NT2/D1 (cell line): ENCODE measurements at regions not wholly inside any gene's neighbourhood (a gene's known extent, or its start where the extent isn't known, plus 50 kb on each side); places are given as distances from the start of the nearest gene placed in this dataset.

ENCODE experiments used
- DNase-seq: peaks from one replicate; pipeline ENCODE4 v3.0.0-alpha.2; 2011; ENCODE audit warnings: low read depth, low spot score
- H3K27me3 ChIP-seq: 2 replicates; pipeline ENCODE4 v1.6.0; 2011; ENCODE audit warnings: mild to moderate bottlenecking; ENCODE audit not compliant: insufficient read length, insufficient read depth
- H3K36me3 ChIP-seq: 2 replicates; pipeline ENCODE4 v1.6.1; 2011; ENCODE audit warnings: mild to moderate bottlenecking, low read length, mixed read lengths; ENCODE audit not compliant: insufficient read depth, insufficient read length
- H3K4me1 ChIP-seq: 2 replicates; pipeline ENCODE4 v1.5.1; 2011; ENCODE audit not compliant: insufficient read depth, insufficient read length
- H3K4me3 ChIP-seq: 2 replicates; pipeline ENCODE4 v1.5.1; 2011; ENCODE audit warnings: low read depth; ENCODE audit not compliant: insufficient read length
- H3K9ac ChIP-seq: 2 replicates; pipeline ENCODE4 v1.6.0; 2011; ENCODE audit warnings: low read depth; ENCODE audit not compliant: insufficient read length
- H3K9me3 ChIP-seq: 2 replicates; pipeline ENCODE4 v1.5.1; 2011; ENCODE audit warnings: mild to moderate bottlenecking, low read length; ENCODE audit not compliant: insufficient read depth
- SUZ12 ChIP-seq: IDR thresholded peaks from 2 replicates; pipeline ENCODE4 v1.6.1; 2011; ENCODE audit not compliant: insufficient read length, insufficient read depth; ENCODE audit errors: extremely low read depth
- YY1 ChIP-seq: IDR thresholded peaks from 2 replicates; pipeline ENCODE4 v1.6.1; 2011; ENCODE audit not compliant: insufficient read length, insufficient read depth
- ZNF274 ChIP-seq: IDR thresholded peaks from 2 replicates; pipeline ENCODE4 v1.6.1; 2011; ENCODE audit warnings: mild to moderate bottlenecking, low read depth, low read length

DNA sequence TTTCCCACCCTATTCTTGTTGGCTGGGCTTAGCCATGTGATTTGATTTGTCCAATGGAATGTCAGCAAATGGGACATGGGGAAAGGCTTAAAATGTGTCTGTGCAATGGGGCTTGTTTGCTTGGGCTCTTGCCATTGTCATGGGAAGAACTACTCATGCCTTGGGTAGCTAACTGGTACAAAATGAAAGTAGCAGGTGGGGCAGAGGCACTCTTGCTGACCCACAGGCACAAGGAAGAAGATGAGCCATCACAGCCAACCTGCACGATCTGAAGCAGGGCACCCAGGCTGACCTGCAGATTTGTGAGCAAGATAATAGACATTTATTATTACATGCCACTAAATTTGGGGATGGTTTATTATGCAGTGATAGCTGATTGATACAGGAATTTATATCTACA is 305.9 kb upstream of the CAMK1G start:
- H3K4me1 ChIP-seq: no peaks in the 10 kb centered on the region
- no peak overlapping the region for H3K4me3 ChIP-seq
- H3K36me3 ChIP-seq: no peaks in the 10 kb centered on the region
- H3K9me3 ChIP-seq: peaks cover 12% of the 10 kb centered on the region; the same call in 1 of the 2 replicates
- H3K9ac ChIP-seq: no peak overlapping the region
- no peak for DNase-seq
- no peaks in the 10 kb centered on the region for H3K27me3 ChIP-seq
- no peak for TF ChIP-seq SUZ12
- TF ChIP-seq YY1: no peak
- TF ChIP-seq ZNF274: no peak

GRCh38 chr1:209291715-209292114 is 291.8 kb upstream of the CAMK1G start:
- Histone ChIP-seq H3K36me3 (no peaks in the 10 kb centered on the region), H3K4me1 (no peaks in the 10 kb centered on the region), H3K9me3 (no peaks in the 10 kb centered on the region), H3K27me3 (no peaks in the 10 kb centered on the region), H3K9ac (no peak overlapping the region), H3K4me3 (no peak overlapping the region)
- peak; percentile 27 for DNase-seq
- TF ChIP-seq YY1: no peak
- TF ChIP-seq ZNF274: no peak
- TF ChIP-seq SUZ12: no peak

GRCh38 chr1:209302779-209303568 is 280.5 kb upstream of the CAMK1G start:
- Histone ChIP-seq H3K9me3 (no peaks in the 10 kb centered on the region), H3K36me3 (no peaks in the 10 kb centered on the region), H3K4me1 (no peaks in the 10 kb centered on the region), H3K4me3 (no peak overlapping the region), H3K27me3 (no peaks in the 10 kb centered on the region), H3K9ac (no peak overlapping the region)
- TF ChIP-seq YY1 (no peak), SUZ12 (no peak), ZNF274 (no peak)
- no peak for DNase-seq

- Histone ChIP-seq H3K27me3 (no peaks in the 10 kb centered on the region), H3K36me3 (no peaks in the 10 kb centered on the region), H3K9me3 (no peaks in the 10 kb centered on the region), H3K4me1 (no peaks in the 10 kb centered on the region), H3K9ac (no peak overlapping the region), H3K4me3 (no peak overlapping the region)
- DNase-seq: no peak
- no peak for TF ChIP-seq YY1
- no peak for TF ChIP-seq ZNF274
- TF ChIP-seq SUZ12: no peak
These were observed 279.3 kb upstream of the CAMK1G start for GRCh38 chr1:209304166-209304565.

DNA sequence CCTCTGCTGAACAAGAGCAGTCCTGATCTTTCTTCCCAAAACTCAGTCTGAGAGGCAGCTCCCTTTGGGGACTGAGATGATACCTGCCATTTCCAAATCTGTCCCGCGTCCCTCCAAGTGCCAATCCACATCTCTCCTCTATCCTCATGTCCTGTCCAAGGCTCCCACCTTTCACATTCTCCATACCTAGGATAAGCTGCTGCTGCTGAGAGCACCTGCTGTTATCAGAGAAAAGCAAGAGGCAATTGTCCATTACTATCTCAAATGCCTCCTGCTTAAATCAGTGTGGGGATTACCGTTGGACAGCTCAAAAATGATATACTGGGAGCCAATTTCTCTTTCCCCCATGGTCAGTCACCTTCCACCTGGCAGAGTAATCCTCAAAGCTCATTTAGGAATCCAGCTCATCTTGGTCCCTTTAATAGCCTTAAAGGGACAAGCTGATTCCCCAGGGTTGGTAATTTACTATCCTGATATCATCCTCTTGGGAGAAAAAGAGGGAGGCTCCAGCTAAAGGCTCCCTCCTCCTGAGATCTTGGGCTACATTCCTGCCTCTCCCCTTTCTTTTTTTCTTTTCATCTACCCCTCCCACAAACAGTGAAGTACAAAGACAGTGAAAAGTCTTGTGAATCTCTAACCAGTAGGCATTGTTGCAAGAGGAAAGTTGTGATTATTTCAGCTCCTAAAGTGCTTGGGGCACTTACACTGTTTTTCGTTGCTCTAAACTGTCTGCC is 278.1 kb upstream of the CAMK1G start:
- no peak overlapping the region for H3K4me3 ChIP-seq
- H3K9me3 ChIP-seq: no peaks in the 10 kb centered on the region
- TF ChIP-seq ZNF274: no peak
- TF ChIP-seq YY1: no peak
- TF ChIP-seq SUZ12: no peak
- no peak overlapping the region for H3K9ac ChIP-seq
- H3K36me3 ChIP-seq: no peaks in the 10 kb centered on the region
- peak; percentile 30 for DNase-seq
- no peaks in the 10 kb centered on the region for H3K27me3 ChIP-seq
- H3K4me1 ChIP-seq: no peaks in the 10 kb centered on the region

- no peak for TF ChIP-seq YY1
- TF ChIP-seq SUZ12: no peak
- no peak for TF ChIP-seq ZNF274
- Histone ChIP-seq H3K27me3 (no peaks in the 10 kb centered on the region), H3K4me1 (no peaks in the 10 kb centered on the region), H3K4me3 (no peak overlapping the region), H3K9me3 (no peaks in the 10 kb centered on the region), H3K36me3 (no peaks in the 10 kb centered on the region), H3K9ac (no peak overlapping the region)
- DNase-seq: no peak
These were observed 275.7 kb upstream of the CAMK1G start for GRCh38 chr1:209307846-209308245.

- Histone ChIP-seq H3K4me1 (no peaks in the 10 kb centered on the region), H3K9ac (no peak overlapping the region), H3K36me3 (no peaks in the 10 kb centered on the region), H3K4me3 (no peak overlapping the region), H3K9me3 (no peaks in the 10 kb centered on the region), H3K27me3 (no peaks in the 10 kb centered on the region)
- DNase-seq: no peak
- TF ChIP-seq SUZ12 (no peak), ZNF274 (no peak), YY1 (no peak)
These were observed 274.3 kb upstream of the CAMK1G start for GRCh38 chr1:209309198-209309597.
